Chondrocyte (in vitro differentiated cells): ENCODE measurements at regions not wholly inside any gene's neighbourhood (a gene's known extent, or its start where the extent isn't known, plus 50 kb on each side); places are given as distances from the start of the nearest gene placed in this dataset.

Experiments
- DNase-seq: peaks from one replicate; pipeline ENCODE4 v3.0.0; 2021; ENCODE audit warnings: mixed read lengths, low spot score
- H3K27ac Mint-ChIP-seq: one replicate; pipeline ENCODE4 v1.8.0; 2021; ENCODE audit warnings: mild to moderate bottlenecking, moderate library complexity, mixed read lengths; ENCODE audit not compliant: unreplicated experiment
- H3K27me3 Mint-ChIP-seq: 2 replicates; pipeline ENCODE4 v1.8.0; 2021; ENCODE audit warnings: low read depth, mixed read lengths
- H3K36me3 Mint-ChIP-seq: 2 replicates; pipeline ENCODE4 v1.8.0; 2021; ENCODE audit warnings: low read depth, mixed read lengths
- H3K4me1 Mint-ChIP-seq: 2 replicates; pipeline ENCODE4 v1.8.0; 2021; ENCODE audit warnings: low read depth, mild to moderate bottlenecking, mixed read lengths
- H3K4me3 Mint-ChIP-seq: one replicate; pipeline ENCODE4 v1.8.0; 2021; ENCODE audit warnings: mild to moderate bottlenecking, moderate library complexity, mixed read lengths; ENCODE audit not compliant: unreplicated experiment
- H3K9me3 Mint-ChIP-seq: 2 replicates; pipeline ENCODE4 v1.8.0; 2021; ENCODE audit warnings: low read depth, mixed read lengths
- TF ChIP-seq, protein P1 (sequence below): fragments of 200-600 bp; sonication (generic); IDR thresholded peaks from 2 replicates; pipeline ENCODE4 v1.5.0; 2021; ENCODE audit warnings: antibody characterized with exemption, mild to moderate bottlenecking, moderate library complexity

DNA sequence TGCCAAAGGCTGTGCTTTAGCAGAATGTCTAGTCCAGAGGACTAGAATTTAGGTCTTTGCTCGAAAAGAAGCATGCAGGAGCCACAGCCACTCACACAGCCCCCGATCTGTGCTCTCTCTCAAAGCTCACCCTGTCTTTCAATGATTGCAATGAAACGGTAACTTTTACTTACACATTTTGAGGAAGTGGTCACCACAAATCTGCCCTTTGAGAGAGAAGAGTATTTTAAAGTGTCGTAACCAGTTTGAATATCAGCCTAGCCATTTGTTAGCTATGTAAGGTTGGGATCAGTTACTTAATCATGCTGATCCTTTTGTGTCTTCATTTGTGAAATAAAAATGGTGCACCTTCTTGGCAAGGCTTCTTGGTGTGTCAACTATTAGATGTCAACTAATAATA lies 209.0 kb downstream of the TFAP2A start:
- no peaks in the 10 kb centered on the region for H3K36me3 Mint-ChIP-seq
- H3K4me1 Mint-ChIP-seq = peaks cover 35% of the 10 kb centered on the region
- no peak overlapping the region for H3K27ac Mint-ChIP-seq
- no peaks in the 10 kb centered on the region for H3K27me3 Mint-ChIP-seq
- TF ChIP-seq, protein P1, sequence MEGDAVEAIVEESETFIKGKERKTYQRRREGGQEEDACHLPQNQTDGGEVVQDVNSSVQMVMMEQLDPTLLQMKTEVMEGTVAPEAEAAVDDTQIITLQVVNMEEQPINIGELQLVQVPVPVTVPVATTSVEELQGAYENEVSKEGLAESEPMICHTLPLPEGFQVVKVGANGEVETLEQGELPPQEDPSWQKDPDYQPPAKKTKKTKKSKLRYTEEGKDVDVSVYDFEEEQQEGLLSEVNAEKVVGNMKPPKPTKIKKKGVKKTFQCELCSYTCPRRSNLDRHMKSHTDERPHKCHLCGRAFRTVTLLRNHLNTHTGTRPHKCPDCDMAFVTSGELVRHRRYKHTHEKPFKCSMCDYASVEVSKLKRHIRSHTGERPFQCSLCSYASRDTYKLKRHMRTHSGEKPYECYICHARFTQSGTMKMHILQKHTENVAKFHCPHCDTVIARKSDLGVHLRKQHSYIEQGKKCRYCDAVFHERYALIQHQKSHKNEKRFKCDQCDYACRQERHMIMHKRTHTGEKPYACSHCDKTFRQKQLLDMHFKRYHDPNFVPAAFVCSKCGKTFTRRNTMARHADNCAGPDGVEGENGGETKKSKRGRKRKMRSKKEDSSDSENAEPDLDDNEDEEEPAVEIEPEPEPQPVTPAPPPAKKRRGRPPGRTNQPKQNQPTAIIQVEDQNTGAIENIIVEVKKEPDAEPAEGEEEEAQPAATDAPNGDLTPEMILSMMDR = no peak
- H3K9me3 Mint-ChIP-seq = no peaks in the 10 kb centered on the region
- no peak for DNase-seq
- H3K4me3 Mint-ChIP-seq = no peak overlapping the region

DNA sequence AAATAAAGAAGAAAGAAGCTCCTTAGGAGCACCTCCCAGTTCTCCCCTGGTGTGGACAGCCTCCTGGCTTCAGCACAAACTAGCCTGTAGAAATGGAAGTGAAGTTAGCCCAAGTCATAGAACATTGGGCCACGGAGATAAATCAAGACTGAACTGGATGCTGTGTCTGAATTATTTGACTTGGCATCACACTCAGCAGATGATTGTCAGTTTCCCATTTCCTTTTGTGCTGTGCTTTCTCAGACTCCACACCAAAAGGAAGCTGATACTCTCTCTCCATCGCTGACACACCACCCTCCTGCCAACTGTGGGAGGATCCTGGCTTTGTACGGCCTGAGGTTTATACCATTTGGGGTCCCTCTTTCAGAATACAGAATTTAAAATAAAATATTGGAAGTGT lies 209.8 kb downstream of the TFAP2A start:
- DNase-seq = no peak
- Mint-ChIP-seq H3K9me3 (no peaks in the 10 kb centered on the region), H3K4me3 (no peak overlapping the region), H3K36me3 (no peaks in the 10 kb centered on the region), H3K27me3 (no peaks in the 10 kb centered on the region), H3K27ac (peak overlapping the region; percentile 70), H3K4me1 (peaks cover 30% of the 10 kb centered on the region)
- TF ChIP-seq, protein P1 = no peak

DNA sequence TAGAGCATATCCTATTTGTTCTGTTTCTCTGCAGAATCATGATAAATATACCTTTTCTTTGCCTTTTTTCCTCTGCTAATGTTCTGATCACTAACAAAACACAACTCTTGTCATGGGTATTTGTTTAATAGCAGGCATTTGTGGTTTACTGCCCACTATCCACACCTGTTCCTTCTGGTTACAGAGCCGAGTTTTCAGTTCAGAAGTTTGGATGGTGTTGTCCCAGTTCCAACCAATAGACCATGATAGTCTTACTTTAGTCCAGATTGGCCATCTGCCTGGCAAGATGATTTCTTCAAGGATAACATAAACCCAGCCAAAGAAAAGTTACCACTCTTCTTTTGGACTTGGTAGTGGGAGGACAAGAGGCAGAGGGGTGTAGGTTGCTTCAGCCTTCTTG lies 211.2 kb downstream of the TFAP2A start:
- no peak for DNase-seq
- peaks cover 23% of the 10 kb centered on the region for H3K4me1 Mint-ChIP-seq
- no peak overlapping the region for H3K27ac Mint-ChIP-seq
- H3K9me3 Mint-ChIP-seq = no peaks in the 10 kb centered on the region
- TF ChIP-seq, protein P1 = no peak
- H3K36me3 Mint-ChIP-seq = no peaks in the 10 kb centered on the region
- H3K4me3 Mint-ChIP-seq = no peak overlapping the region
- H3K27me3 Mint-ChIP-seq = no peaks in the 10 kb centered on the region

DNA sequence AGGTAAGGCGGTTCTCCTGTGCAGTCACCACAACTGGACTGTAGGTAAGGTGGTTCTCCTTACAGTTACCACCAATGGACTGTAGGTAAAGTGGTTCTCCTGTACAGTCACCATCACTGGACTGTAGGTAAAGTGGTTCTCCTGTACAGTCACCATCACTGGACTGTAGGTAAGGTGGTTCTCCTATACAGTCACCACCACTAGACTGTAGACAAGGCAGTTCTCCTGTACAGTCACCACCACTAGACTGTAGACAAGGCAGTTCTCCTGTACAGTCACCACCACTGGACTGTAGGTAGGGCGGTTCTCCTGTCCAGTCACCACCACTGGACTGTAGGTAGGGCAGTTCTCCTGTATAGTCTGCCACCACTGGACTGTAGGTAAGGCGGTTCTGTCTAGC lies 212.3 kb downstream of the TFAP2A start:
- no peak overlapping the region for H3K27ac Mint-ChIP-seq
- no peak for DNase-seq

DNA sequence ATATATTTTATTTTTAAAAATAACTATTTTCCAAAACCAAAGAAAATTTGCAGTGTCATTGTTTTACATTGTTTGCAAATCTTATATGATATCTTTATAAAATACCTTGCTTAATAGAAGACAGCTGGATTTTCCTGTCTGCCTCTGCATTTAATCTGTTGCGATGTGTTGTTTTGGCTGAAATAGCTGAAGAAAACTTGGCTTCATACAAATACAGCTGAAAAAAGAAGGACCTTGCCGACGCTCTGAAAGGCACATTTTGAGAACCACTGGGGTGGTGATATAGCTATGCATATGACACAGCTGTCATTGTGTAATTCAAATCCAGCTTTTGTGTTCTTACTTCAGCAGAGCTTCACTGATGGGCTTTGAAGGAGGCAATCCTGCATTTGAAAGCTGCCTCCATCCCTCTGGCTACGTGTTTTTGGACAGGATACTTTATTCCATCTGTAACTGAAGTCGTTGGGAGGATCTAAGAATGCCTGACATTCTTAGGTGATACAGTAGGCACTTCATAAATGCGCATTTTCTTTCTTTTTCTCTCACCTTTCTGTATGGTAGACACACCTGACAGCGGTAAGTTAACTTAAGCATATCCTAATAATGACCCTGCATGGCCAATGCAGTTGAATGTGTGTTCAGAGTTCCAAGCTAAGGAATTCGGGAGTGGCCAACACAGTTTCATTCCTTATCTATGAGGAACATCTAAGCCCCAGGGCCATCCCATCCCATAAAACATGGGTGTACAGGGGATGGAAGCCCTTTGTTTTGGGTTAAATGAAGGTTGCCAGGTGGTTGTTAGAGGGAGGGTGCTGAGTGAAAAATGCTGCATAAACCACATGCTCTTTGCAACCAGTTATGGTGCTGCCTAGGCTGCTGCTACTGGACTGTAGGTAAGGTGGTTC lies 213.0 kb downstream of the TFAP2A start:
- Mint-ChIP-seq H3K36me3 (no peaks in the 10 kb centered on the region), H3K4me1 (peaks cover 23% of the 10 kb centered on the region), H3K4me3 (no peak overlapping the region), H3K27me3 (no peaks in the 10 kb centered on the region), H3K27ac (no peak overlapping the region), H3K9me3 (no peaks in the 10 kb centered on the region)
- no peak for DNase-seq
- TF ChIP-seq, protein P1 = no peak

More for the DNA sequence above, 212.3 kb downstream of the TFAP2A start:
- peaks cover 23% of the 10 kb centered on the region for H3K4me1 Mint-ChIP-seq
- no peak overlapping the region for H3K4me3 Mint-ChIP-seq
- H3K9me3 Mint-ChIP-seq = no peaks in the 10 kb centered on the region
- no peaks in the 10 kb centered on the region for H3K36me3 Mint-ChIP-seq
- no peaks in the 10 kb centered on the region for H3K27me3 Mint-ChIP-seq
- TF ChIP-seq, protein P1 = no peak
